Testis (tissue), 2 donors: ENCODE measurements at regions not wholly inside any gene's neighbourhood (a gene's known extent, or its start where the extent isn't known, plus 50 kb on each side); places are given as distances from the start of the nearest gene placed in this dataset.

Experiments used
- CTCF ChIP-seq, 3 experiments: fragments of 450-650 bp in 2 of 3; fragments of 200-600 bp in 1 of 3; sonication (generic) in 1 of 3; IDR thresholded peaks; one replicate each; pipeline ENCODE4 v1.5.1; 2016 to 2019; ENCODE audit warnings: antibody characterized with exemption in 3 of 3, mild to moderate bottlenecking in 2 of 3, moderate library complexity in 1 of 3
- POLR2A ChIP-seq: fragments of 450-650 bp; IDR thresholded peaks from one replicate; pipeline ENCODE4 v1.6.1; 2017; ENCODE audit warnings: antibody characterized with exemption, mild to moderate bottlenecking, moderate library complexity

- no peak for TF ChIP-seq CTCF (IDR thresholded peaks at IDR 0.05)
- TF ChIP-seq POLR2A = no peak
Observed at GRCh38 chr17:70603226-70603625, 433.9 kb downstream of the KCNJ2 start.
